Posterior cingulate gyrus (tissue), 11 donors: ENCODE measurements at regions not wholly inside any gene's neighbourhood (a gene's known extent, or its start where the extent isn't known, plus 50 kb on each side); places are given as distances from the start of the nearest gene placed in this dataset.

Experiments used
- DNase-seq, 10 donors: peaks; one replicate each; pipeline versions ENCODE4 v3.0.0 to v3.0.0-alpha.2; 2020 to 2021; ENCODE audit warnings: mixed read lengths in 3 of 10
- intact Hi-C: fragments of 100-400 bp; cut with DNase I; formaldehyde crosslinking; loops from one replicate; pipeline ENCODE4 v1.15.1; 2023

GRCh38 chr5:51024263-51024662, 357.8 kb downstream of the PARP8 start:
- DNase-seq: no peak
- intact Hi-C loops: no loop called here

- intact Hi-C loops: no loop called here
Observed at GRCh38 chr5:51027271-51027670, 356.0 kb upstream of the ISL1 start.

GRCh38 chr5:51028394-51028793, 354.9 kb upstream of the ISL1 start:
- intact Hi-C loops: no loop called here
- DNase-seq: no peak

More at GRCh38 chr5:51027271-51027670, 356.0 kb upstream of the ISL1 start:
- no peak for DNase-seq

- intact Hi-C loops: no loop called here
- DNase-seq: no peak
Observed at GRCh38 chr5:51033215-51033614, 350.0 kb upstream of the ISL1 start.

GRCh38 chr5:51034222-51034901, 348.9 kb upstream of the ISL1 start:
- intact Hi-C loops: no loop called here
- no peak for DNase-seq

- intact Hi-C loops: no loop called here
- no peak for DNase-seq
Observed at GRCh38 chr5:51039424-51040329, 343.6 kb upstream of the ISL1 start.

GRCh38 chr5:51043745-51044144, 339.5 kb upstream of the ISL1 start:
- intact Hi-C loops: no loop called here
- no peak for DNase-seq

GRCh38 chr5:51047369-51047768, 335.9 kb upstream of the ISL1 start:
- no peak for DNase-seq
- intact Hi-C loops: no loop called here

GRCh38 chr5:51053361-51053760, 329.9 kb upstream of the ISL1 start:
- DNase-seq: no peak

GRCh38 chr5:51060953-51061352, 322.3 kb upstream of the ISL1 start:
- DNase-seq: no peak
- intact Hi-C loops: no loop called here

More at GRCh38 chr5:51053361-51053760, 329.9 kb upstream of the ISL1 start:
- intact Hi-C loops: no loop called here

GRCh38 chr5:51072937-51073336, 310.3 kb upstream of the ISL1 start:
- intact Hi-C loops: no loop called here
- peak in 2 of 10 donors; percentile 40 to 56 for DNase-seq

GRCh38 chr5:51082741-51083140, 300.5 kb upstream of the ISL1 start:
- no peak for DNase-seq
- intact Hi-C loops: no loop called here

GRCh38 chr5:51091816-51092215, 291.4 kb upstream of the ISL1 start:
- intact Hi-C loops: no loop called here
- no peak for DNase-seq

- DNase-seq: no peak
- intact Hi-C loops: no loop called here
Observed at GRCh38 chr5:51095486-51095885, 287.8 kb upstream of the ISL1 start.

- no peak for DNase-seq
- intact Hi-C loops: no loop called here
Observed at GRCh38 chr5:51096859-51097258, 286.4 kb upstream of the ISL1 start.

- DNase-seq: no peak
- intact Hi-C loops: no loop called here
Observed at GRCh38 chr5:51099173-51099853, 283.9 kb upstream of the ISL1 start.

GRCh38 chr5:51104556-51104955, 278.7 kb upstream of the ISL1 start:
- DNase-seq: no peak
- intact Hi-C loops: no loop called here

- intact Hi-C loops: no loop called here
- DNase-seq: no peak
Observed at GRCh38 chr5:51109786-51110410, 273.4 kb upstream of the ISL1 start.

- DNase-seq: no peak
- intact Hi-C loops: no loop called here
Observed at GRCh38 chr5:51131266-51131665, 252.0 kb upstream of the ISL1 start.

- intact Hi-C loops: no loop called here
- DNase-seq: no peak
Observed at GRCh38 chr5:51138164-51138563, 245.1 kb upstream of the ISL1 start.

- intact Hi-C loops: no loop called here
- no peak for DNase-seq
Observed at GRCh38 chr5:51148437-51148836, 234.8 kb upstream of the ISL1 start.
